ENCODE measurements at regions not wholly inside any gene's neighbourhood (a gene's known extent, or its start where the extent isn't known, plus 50 kb on each side); places are given as distances from the start of the nearest gene placed in this dataset.

- TF ChIP-seq CTCF (IDR thresholded peaks at IDR 0.05; ENCODE audit: low read length) (no peak), EZH2 (IDR thresholded peaks at IDR 0.05; ENCODE audit: borderline replicate concordance, low read length) (no peak)
Measured at GRCh38 chr9:87787735-87788134, 61.8 kb downstream of the CTSL start.

Data from OCI-LY1 (cell line).